Peyer's patch (tissue), 4 donors: ENCODE measurements at regions not wholly inside any gene's neighbourhood (a gene's known extent, or its start where the extent isn't known, plus 50 kb on each side); places are given as distances from the start of the nearest gene placed in this dataset.

Experiments used
- CTCF ChIP-seq, 6 experiments: fragments of 450-650 bp in 4 of 6; fragments of 200-600 bp in 2 of 6; sonication (generic) in 1 of 6; IDR thresholded peaks; one replicate each; pipeline ENCODE4 v1.5.1; 2017 to 2019; ENCODE audit warnings: antibody characterized with exemption in 6 of 6, mild to moderate bottlenecking in 3 of 6, moderate library complexity in 1 of 6
- POLR2A ChIP-seq, 2 donors: fragments of 450-650 bp; IDR thresholded peaks; one replicate each; pipeline ENCODE4 v1.5.1; 2017; ENCODE audit warnings: antibody characterized with exemption in 2 of 2, mild to moderate bottlenecking in 2 of 2, moderate library complexity in 2 of 2

DNA sequence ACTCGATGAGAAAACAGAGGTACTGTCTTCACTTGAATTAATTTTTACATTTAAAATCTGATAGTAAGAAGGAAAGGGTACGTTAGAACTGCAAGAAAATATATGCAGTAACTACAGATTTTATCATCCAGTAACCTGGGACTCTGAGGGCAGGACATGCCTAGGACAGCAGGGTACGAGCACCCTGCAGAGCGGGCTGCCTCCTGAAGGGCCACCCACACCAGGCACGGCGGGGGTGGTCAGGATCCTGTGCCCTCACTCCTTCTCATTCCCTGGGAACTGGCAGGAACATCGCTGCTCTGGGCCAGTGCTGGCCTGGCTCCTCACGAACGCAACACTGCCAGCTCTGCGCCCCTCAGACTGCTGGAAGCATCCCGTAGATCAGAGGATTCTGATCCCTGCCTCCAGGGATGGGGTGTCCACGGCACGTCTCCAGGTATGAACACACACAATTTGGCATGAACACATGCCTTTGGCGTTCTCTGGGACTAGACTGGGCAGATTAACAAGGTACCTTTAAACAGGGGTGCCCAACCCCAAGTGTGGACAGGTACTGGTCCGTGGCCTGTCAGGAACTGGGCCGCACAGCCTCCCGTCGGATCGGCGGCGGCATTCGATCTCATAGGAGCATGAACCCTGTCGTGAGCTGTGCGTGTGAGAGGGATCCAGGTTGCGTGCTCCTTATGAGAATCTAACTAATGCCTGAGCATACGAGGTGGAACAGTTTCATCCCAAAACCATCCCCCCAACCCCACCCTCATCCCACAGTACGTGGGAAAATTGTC lies 99.3 kb upstream of the FAM20C start:
- TF ChIP-seq CTCF (IDR thresholded peaks at IDR 0.05): no peak
- no peak for TF ChIP-seq POLR2A (IDR thresholded peaks at IDR 0.05)
